H9 (cell line): ENCODE measurements at regions not wholly inside any gene's neighbourhood (a gene's known extent, or its start where the extent isn't known, plus 50 kb on each side); places are given as distances from the start of the nearest gene placed in this dataset.

Experiments
- DNase-seq: peaks from one replicate; pipeline ENCODE4 v3.0.0-alpha.2; 2017
- H2AFZ ChIP-seq: one replicate; pipeline ENCODE4 v1.6.1; 2013; ENCODE audit warnings: mild to moderate bottlenecking, low read length, control low read depth, moderate library complexity
- H2AK5ac ChIP-seq: 2 replicates; pipeline ENCODE4 v1.6.1; 2013; ENCODE audit warnings: low read length, control low read depth, mixed read lengths; ENCODE audit not compliant: insufficient read length
- H2BK120ac ChIP-seq: one replicate; pipeline ENCODE4 v1.6.1; 2013; ENCODE audit warnings: low read depth, mild to moderate bottlenecking, low read length, control low read depth, inconsistent platforms; ENCODE audit not compliant: poor library complexity, severe bottlenecking
- H2BK12ac ChIP-seq: 2 replicates; pipeline ENCODE4 v1.6.1; 2013; ENCODE audit warnings: low read length, control low read depth, mixed read lengths, low read depth; ENCODE audit not compliant: insufficient read length
- H2BK15ac ChIP-seq: 2 replicates; pipeline ENCODE4 v1.6.1; 2013; ENCODE audit warnings: low read depth, low read length, control low read depth
- H2BK20ac ChIP-seq: one replicate; pipeline ENCODE4 v1.6.1; 2013; ENCODE audit warnings: low read depth, mild to moderate bottlenecking, low read length, control low read depth, inconsistent platforms; ENCODE audit not compliant: poor library complexity, severe bottlenecking
- H2BK5ac ChIP-seq: 2 replicates; pipeline ENCODE4 v1.6.1; 2013; ENCODE audit warnings: low read length, control low read depth, mixed read lengths; ENCODE audit not compliant: insufficient read length
- H3K14ac ChIP-seq: 2 replicates; pipeline ENCODE4 v1.6.1; 2013; ENCODE audit warnings: low read length, control low read depth; ENCODE audit not compliant: insufficient read depth
- H3K18ac ChIP-seq: 2 replicates; pipeline ENCODE4 v1.6.1; 2013; ENCODE audit warnings: low read depth, mild to moderate bottlenecking, mixed read lengths, low read length, control low read depth; ENCODE audit not compliant: insufficient read length
- H3K23ac ChIP-seq: 2 replicates; pipeline ENCODE4 v1.6.1; 2013; ENCODE audit warnings: low read length, control low read depth, mixed read lengths, low read depth; ENCODE audit not compliant: insufficient read length
- H3K23me2 ChIP-seq: 2 replicates; pipeline ENCODE4 v1.6.1; 2013; ENCODE audit warnings: low read depth, mild to moderate bottlenecking, mixed read lengths, low read length, control low read depth; ENCODE audit not compliant: insufficient read length, poor library complexity, severe bottlenecking
- H3K27ac ChIP-seq: 2 replicates; pipeline ENCODE4 v1.5.1; 2013; ENCODE audit warnings: low read length, control low read depth, mixed read lengths, low read depth; ENCODE audit not compliant: insufficient read length
- H3K27me3 ChIP-seq: 2 replicates; pipeline ENCODE4 v1.6.1; 2013; ENCODE audit warnings: low read length, control low read depth, inconsistent platforms; ENCODE audit not compliant: insufficient read depth
- H3K4ac ChIP-seq: 2 replicates; pipeline ENCODE4 v1.6.1; 2013; ENCODE audit warnings: low read depth, mild to moderate bottlenecking, control low read depth, inconsistent platforms, low read length, moderate library complexity
- H3K4me1 ChIP-seq: 2 replicates; pipeline ENCODE4 v1.6.1; 2013; ENCODE audit warnings: low read length, control low read depth, inconsistent platforms; ENCODE audit not compliant: insufficient read depth
- H3K4me2 ChIP-seq: 2 replicates; pipeline ENCODE4 v1.6.1; 2013; ENCODE audit warnings: low read length, control low read depth, mixed read lengths; ENCODE audit not compliant: insufficient read length, insufficient read depth
- H3K56ac ChIP-seq: 2 replicates; pipeline ENCODE4 v1.6.1; 2013; ENCODE audit warnings: low read depth, mild to moderate bottlenecking, mixed read lengths, low read length, control low read depth; ENCODE audit not compliant: insufficient read length
- H3K79me1 ChIP-seq: 2 replicates; pipeline ENCODE4 v1.6.1; 2013; ENCODE audit warnings: low read depth, mild to moderate bottlenecking, moderate library complexity, low read length, control low read depth, inconsistent platforms; ENCODE audit not compliant: insufficient read depth, poor library complexity, severe bottlenecking
- H3K79me2 ChIP-seq: 2 replicates; pipeline ENCODE4 v1.6.1; 2013; ENCODE audit warnings: low read length, control low read depth, inconsistent platforms; ENCODE audit not compliant: insufficient read depth
- H3K9ac ChIP-seq: 2 replicates; pipeline ENCODE4 v1.6.1; 2013; ENCODE audit warnings: low read length, control low read depth, mixed read lengths; ENCODE audit not compliant: insufficient read length; ENCODE audit errors: extremely low read depth
- H3K9me3 ChIP-seq: one replicate; pipeline ENCODE4 v1.6.1; 2013; ENCODE audit warnings: low read depth, low read length, inconsistent platforms; ENCODE audit not compliant: control insufficient read depth
- H3T11ph ChIP-seq: one replicate; pipeline ENCODE4 v1.6.1; 2013; ENCODE audit warnings: mild to moderate bottlenecking, low read length, control low read depth, inconsistent platforms
- H4K20me1 ChIP-seq: one replicate; pipeline ENCODE4 v1.6.1; 2013; ENCODE audit not compliant: control insufficient read depth, insufficient read length, insufficient read depth
- H4K5ac ChIP-seq: 2 replicates; pipeline ENCODE4 v1.6.1; 2013; ENCODE audit warnings: low read depth, mild to moderate bottlenecking, mixed read lengths, low read length, control low read depth; ENCODE audit not compliant: insufficient read length
- H4K8ac ChIP-seq: replicated peaks from 2 replicates; pipeline ENCODE4 v1.6.1; 2013; ENCODE audit warnings: low read length, control low read depth, mixed read lengths, low read depth; ENCODE audit not compliant: insufficient read length
- H4K91ac ChIP-seq: 2 replicates; pipeline ENCODE4 v1.6.1; 2013; ENCODE audit warnings: low read depth, mild to moderate bottlenecking, moderate library complexity, mixed read lengths, low read length, control low read depth; ENCODE audit not compliant: insufficient read length
- H3K27ac Mint-ChIP-seq, 3 experiments: 2 replicates in 2 of 3; 3 replicates in 1 of 3; pipeline ENCODE4 v1.8.0; 2020 to 2021; ENCODE audit warnings: mixed read lengths in 3 of 3, mild to moderate bottlenecking in 1 of 3, moderate library complexity in 1 of 3
- H3K27me3 Mint-ChIP-seq: 2 replicates; pipeline ENCODE4 v1.8.0; 2021; ENCODE audit warnings: low read depth, mild to moderate bottlenecking, moderate library complexity, mixed read lengths
- H3K36me3 Mint-ChIP-seq, 3 experiments: 2 replicates in 2 of 3; 3 replicates in 1 of 3; pipeline ENCODE4 v1.8.0; 2020 to 2021; ENCODE audit warnings: low read depth in 3 of 3, mixed read lengths in 3 of 3; ENCODE audit not compliant: insufficient read depth in 1 of 3
- H3K4me1 Mint-ChIP-seq, 2 experiments: 2 replicates each; pipeline ENCODE4 v1.8.0; 2020; ENCODE audit warnings: mixed read lengths in 2 of 2
- H3K4me3 Mint-ChIP-seq, 2 experiments: 2 replicates in 1 of 2; 3 replicates in 1 of 2; pipeline ENCODE4 v1.8.0; 2020 to 2021; ENCODE audit warnings: mild to moderate bottlenecking in 2 of 2, mixed read lengths in 2 of 2, moderate library complexity in 1 of 2
- H3K9me3 Mint-ChIP-seq, 2 experiments: 2 replicates in 1 of 2; 3 replicates in 1 of 2; pipeline ENCODE4 v1.8.0; 2020; ENCODE audit warnings: mild to moderate bottlenecking in 2 of 2, mixed read lengths in 2 of 2, moderate library complexity in 1 of 2
- WGBS: extraction: QIAGEN DNeasy Blood & Tissue Kit; methylation state at CpG from one replicate; pipeline ENCODE4 v1.1.7; 2013; ENCODE audit warnings: missing lambda C conversion rate, low lambda C conversion rate, mixed read lengths; ENCODE audit not compliant: insufficient read length; ENCODE audit errors: extremely low coverage; 5-methylcytosine and 5-hydroxymethylcytosine counted together
- TF ChIP-seq, protein P1 (sequence below): fragments of 200-600 bp; sonication (generic); conservative IDR thresholded peaks from 3 replicates; pipeline ENCODE4 v1.8.0; 2021; ENCODE audit warnings: antibody characterized with exemption, mild to moderate bottlenecking

DNA sequence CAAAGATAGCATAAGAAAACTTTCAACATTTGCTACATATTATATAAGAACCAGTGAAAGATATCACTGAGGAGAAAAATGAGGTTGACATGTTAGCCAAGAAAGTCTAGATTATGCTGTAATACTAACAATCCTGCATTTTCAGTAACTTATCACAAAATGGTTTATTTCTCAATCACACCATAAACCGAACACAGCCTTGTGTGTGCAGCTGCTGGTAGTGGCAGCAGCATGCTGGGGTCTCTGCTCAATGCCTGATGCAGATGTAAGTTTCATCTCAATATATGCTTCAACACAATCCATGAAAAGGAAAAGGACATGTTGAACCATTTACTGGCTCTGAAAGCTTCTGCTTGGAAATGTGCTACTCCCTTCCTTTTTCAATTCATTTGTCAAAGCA lies 376.3 kb downstream of the GPD2 start:
- H3K9me3 Mint-ChIP-seq, result peaks cover 0 to under 1% of the 10 kb centered on the region in 2 experiments; a peak in 1 of 5 replicates
- H3K23me2 ChIP-seq, result no peaks in the 10 kb centered on the region
- no peaks in the 10 kb centered on the region for H4K20me1 ChIP-seq
- TF ChIP-seq, protein P1, sequence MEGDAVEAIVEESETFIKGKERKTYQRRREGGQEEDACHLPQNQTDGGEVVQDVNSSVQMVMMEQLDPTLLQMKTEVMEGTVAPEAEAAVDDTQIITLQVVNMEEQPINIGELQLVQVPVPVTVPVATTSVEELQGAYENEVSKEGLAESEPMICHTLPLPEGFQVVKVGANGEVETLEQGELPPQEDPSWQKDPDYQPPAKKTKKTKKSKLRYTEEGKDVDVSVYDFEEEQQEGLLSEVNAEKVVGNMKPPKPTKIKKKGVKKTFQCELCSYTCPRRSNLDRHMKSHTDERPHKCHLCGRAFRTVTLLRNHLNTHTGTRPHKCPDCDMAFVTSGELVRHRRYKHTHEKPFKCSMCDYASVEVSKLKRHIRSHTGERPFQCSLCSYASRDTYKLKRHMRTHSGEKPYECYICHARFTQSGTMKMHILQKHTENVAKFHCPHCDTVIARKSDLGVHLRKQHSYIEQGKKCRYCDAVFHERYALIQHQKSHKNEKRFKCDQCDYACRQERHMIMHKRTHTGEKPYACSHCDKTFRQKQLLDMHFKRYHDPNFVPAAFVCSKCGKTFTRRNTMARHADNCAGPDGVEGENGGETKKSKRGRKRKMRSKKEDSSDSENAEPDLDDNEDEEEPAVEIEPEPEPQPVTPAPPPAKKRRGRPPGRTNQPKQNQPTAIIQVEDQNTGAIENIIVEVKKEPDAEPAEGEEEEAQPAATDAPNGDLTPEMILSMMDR, result no peak
- H3K79me2 ChIP-seq, result no peaks in the 10 kb centered on the region
- no peak overlapping the region for H2BK120ac ChIP-seq
- no peak overlapping the region for H2AFZ ChIP-seq
- DNase-seq, result no peak
- no peak overlapping the region for H2AK5ac ChIP-seq
- H2BK5ac ChIP-seq, result no peak overlapping the region
- no peak overlapping the region for H3K14ac ChIP-seq
- no peak overlapping the region for H3K23ac ChIP-seq
- no peaks in the 10 kb centered on the region for H3K27me3 ChIP-seq
- H3K4ac ChIP-seq, result no peak overlapping the region
- no peak overlapping the region for H3T11ph ChIP-seq
- no peaks in the 10 kb centered on the region for H3K36me3 Mint-ChIP-seq
- no peak overlapping the region for H3K4me3 Mint-ChIP-seq
- no peak overlapping the region for H3K27ac ChIP-seq
- H3K27me3 Mint-ChIP-seq, result no peaks in the 10 kb centered on the region
- H3K27ac Mint-ChIP-seq, result no peak overlapping the region
- H3K18ac ChIP-seq, result no peak overlapping the region
- no peak overlapping the region for H2BK15ac ChIP-seq
- no peak overlapping the region for H3K4me2 ChIP-seq
- no peak overlapping the region for H4K8ac ChIP-seq
- no peaks in the 10 kb centered on the region for H3K4me1 Mint-ChIP-seq
- no peak overlapping the region for H2BK20ac ChIP-seq
- no peaks in the 10 kb centered on the region for H3K79me1 ChIP-seq
- no peak overlapping the region for H3K56ac ChIP-seq
- H3K9ac ChIP-seq, result no peak overlapping the region
- H2BK12ac ChIP-seq, result no peak overlapping the region
- H3K9me3 ChIP-seq, result no peaks in the 10 kb centered on the region
- no peak overlapping the region for H4K5ac ChIP-seq
- H4K91ac ChIP-seq, result no peak overlapping the region
- no CpG with 5 or more reads among the region's 1 CpG for WGBS
- no peaks in the 10 kb centered on the region for H3K4me1 ChIP-seq
